ENCODE measurements at regions not wholly inside any gene's neighbourhood (a gene's known extent, or its start where the extent isn't known, plus 50 kb on each side); places are given as distances from the start of the nearest gene placed in this dataset.

- no peak for TF ChIP-seq POLR2A (IDR thresholded peaks at IDR 0.05; ENCODE audit: low read length)
- no peak for TF ChIP-seq GATA1 (IDR thresholded peaks at IDR 0.05; ENCODE audit: low read depth, low read length)
Measured at GRCh38 chr2:59986511-59986910, 566.9 kb downstream of the BCL11A start.
